HL-60 (cell line): ENCODE measurements at regions not wholly inside any gene's neighbourhood (a gene's known extent, or its start where the extent isn't known, plus 50 kb on each side); places are given as distances from the start of the nearest gene placed in this dataset.
"Not testable (repeated sequence)": the region's sequence is repeated elsewhere in the genome, so short reads cannot be mapped to it uniquely, and the experiment has no call there.

Source experiments
- DNase-seq, 2 experiments: peaks; one replicate each; pipeline ENCODE4 v3.0.0-alpha.2; 2010 to 2020; ENCODE audit warnings: low read depth in 1 of 2, low spot score in 1 of 2
- H3K27ac ChIP-seq: fragments of 250-450 bp; sonication (Bioruptor Pico); replicated peaks from 2 replicates; pipeline ENCODE4 v1.5.1; 2020; ENCODE audit warnings: mild to moderate bottlenecking, moderate library complexity
- H3K27me3 ChIP-seq: fragments of 250-450 bp; sonication (Bioruptor Pico); 2 replicates; pipeline ENCODE4 v1.5.1; 2021; ENCODE audit warnings: mild to moderate bottlenecking, moderate library complexity; ENCODE audit not compliant: insufficient read depth, poor library complexity, severe bottlenecking
- H3K4me3 ChIP-seq: replicated peaks from 2 replicates; pipeline ENCODE4 v1.5.1; 2011; ENCODE audit warnings: mild to moderate bottlenecking, control low read depth, low read length; ENCODE audit not compliant: insufficient read depth
- GABPA ChIP-seq: IDR thresholded peaks from 2 replicates; pipeline ENCODE4 v1.6.1; 2012; ENCODE audit warnings: low read depth
- POLR2AphosphoS5 ChIP-seq: IDR thresholded peaks from 2 replicates; pipeline ENCODE4 v1.6.1; 2012; ENCODE audit warnings: low read depth
- REST ChIP-seq: IDR thresholded peaks from 2 replicates; pipeline ENCODE4 v1.6.1; 2012; ENCODE audit warnings: low read depth; ENCODE audit not compliant: insufficient replicate concordance
- SPI1 ChIP-seq: IDR thresholded peaks from 2 replicates; pipeline ENCODE4 v1.6.1; 2012; ENCODE audit warnings: low read depth, mild to moderate bottlenecking, borderline replicate concordance
- TF ChIP-seq, protein P1 (sequence below): IDR thresholded peaks from one replicate; pipeline ENCODE4 v1.5.1; 2011; ENCODE audit warnings: low read length, control low read depth, inconsistent platforms; ENCODE audit not compliant: insufficient read depth

DNA sequence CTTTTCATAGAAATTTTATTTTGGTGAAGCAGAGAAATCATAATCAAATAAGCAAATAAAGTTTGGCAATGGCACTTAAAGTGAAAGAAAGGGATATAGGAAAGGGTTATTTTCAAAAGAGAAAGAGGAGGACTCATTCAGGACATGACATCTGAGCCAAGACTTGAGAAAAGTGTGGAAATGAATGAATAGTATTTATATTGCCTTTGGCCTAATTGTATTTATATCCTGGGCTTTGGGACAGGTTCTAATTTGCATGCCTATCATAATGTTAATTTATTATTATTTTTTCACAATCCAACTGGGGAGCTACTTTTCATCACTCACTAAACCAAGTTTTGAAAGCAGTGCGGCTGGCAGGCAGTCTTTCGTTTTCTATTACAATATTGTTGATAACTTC is 376.8 kb downstream of the HGF start:
- TF ChIP-seq, protein P1, sequence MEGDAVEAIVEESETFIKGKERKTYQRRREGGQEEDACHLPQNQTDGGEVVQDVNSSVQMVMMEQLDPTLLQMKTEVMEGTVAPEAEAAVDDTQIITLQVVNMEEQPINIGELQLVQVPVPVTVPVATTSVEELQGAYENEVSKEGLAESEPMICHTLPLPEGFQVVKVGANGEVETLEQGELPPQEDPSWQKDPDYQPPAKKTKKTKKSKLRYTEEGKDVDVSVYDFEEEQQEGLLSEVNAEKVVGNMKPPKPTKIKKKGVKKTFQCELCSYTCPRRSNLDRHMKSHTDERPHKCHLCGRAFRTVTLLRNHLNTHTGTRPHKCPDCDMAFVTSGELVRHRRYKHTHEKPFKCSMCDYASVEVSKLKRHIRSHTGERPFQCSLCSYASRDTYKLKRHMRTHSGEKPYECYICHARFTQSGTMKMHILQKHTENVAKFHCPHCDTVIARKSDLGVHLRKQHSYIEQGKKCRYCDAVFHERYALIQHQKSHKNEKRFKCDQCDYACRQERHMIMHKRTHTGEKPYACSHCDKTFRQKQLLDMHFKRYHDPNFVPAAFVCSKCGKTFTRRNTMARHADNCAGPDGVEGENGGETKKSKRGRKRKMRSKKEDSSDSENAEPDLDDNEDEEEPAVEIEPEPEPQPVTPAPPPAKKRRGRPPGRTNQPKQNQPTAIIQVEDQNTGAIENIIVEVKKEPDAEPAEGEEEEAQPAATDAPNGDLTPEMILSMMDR = no peak
- no peak for TF ChIP-seq POLR2AphosphoS5
- no peak for TF ChIP-seq SPI1
- TF ChIP-seq REST = no peak
- Histone ChIP-seq H3K4me3 (no peak overlapping the region), H3K27ac (no peak overlapping the region), H3K27me3 (peaks cover 2% of the 10 kb centered on the region)
- no peak for DNase-seq

DNA sequence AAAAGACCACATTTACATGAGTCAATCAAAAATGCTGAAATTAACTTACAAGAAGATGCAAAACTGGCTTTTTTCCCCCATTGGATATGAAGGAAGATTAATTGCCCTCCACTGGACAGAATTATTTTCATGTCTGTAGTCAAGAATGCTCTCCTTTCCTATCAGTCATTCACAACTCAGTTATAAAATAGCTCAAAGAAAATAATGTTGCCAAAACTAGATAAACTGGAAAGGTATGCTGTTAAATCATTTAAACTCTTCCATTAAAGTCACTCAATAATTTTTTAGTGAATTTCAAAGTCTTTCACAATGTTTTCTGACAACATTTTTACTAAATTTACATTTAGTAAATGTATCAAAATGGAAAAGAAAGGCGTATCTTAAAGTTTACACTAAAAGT is 384.5 kb downstream of the HGF start:
- Histone ChIP-seq H3K27me3 (no peaks in the 10 kb centered on the region), H3K4me3 (no peak overlapping the region), H3K27ac (no peak overlapping the region)
- no peak for TF ChIP-seq SPI1
- TF ChIP-seq, protein P1 = no peak
- TF ChIP-seq REST = no peak
- no peak for TF ChIP-seq POLR2AphosphoS5
- no peak for TF ChIP-seq GABPA
- DNase-seq = no peak

- H3K4me3 ChIP-seq = no peak overlapping the region
These were observed 386.0 kb downstream of the HGF start for GRCh38 chr7:81383846-81384245.

DNA sequence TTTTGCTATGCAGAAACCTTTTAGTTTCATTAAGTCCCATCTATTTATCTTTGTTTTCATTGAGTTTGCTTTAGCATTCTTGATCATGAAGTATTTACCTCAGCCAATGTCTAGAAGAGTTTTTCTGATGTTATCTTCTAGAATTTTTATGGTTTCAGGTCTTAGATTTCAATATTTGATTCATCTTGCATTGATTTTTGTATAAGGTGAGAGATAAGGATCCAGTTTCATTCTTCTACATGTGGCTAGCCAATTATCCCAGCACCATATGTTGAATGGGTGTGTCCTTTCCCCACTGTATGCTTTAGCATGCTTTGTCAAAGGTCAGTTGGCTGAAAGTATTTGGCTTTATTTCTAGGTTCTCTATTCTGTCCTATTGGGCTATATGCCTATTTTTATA is 395.2 kb downstream of the HGF start:
- DNase-seq, H3K27ac ChIP-seq, H3K27me3 ChIP-seq, H3K4me3 ChIP-seq: not testable (repeated sequence)

More at GRCh38 chr7:81383846-81384245, 386.0 kb downstream of the HGF start:
- TF ChIP-seq REST (no peak), POLR2AphosphoS5 (no peak), GABPA (no peak), SPI1 (no peak)
- TF ChIP-seq, protein P1 = no peak
- Histone ChIP-seq H3K27ac (no peak overlapping the region), H3K27me3 (no peaks in the 10 kb centered on the region)
- DNase-seq = no peak
